H9 (cell line): ENCODE measurements at regions not wholly inside any gene's neighbourhood (a gene's known extent, or its start where the extent isn't known, plus 50 kb on each side); places are given as distances from the start of the nearest gene placed in this dataset.

ENCODE experiments used
- DNase-seq: peaks from one replicate; pipeline ENCODE4 v3.0.0-alpha.2; 2017
- H2AFZ ChIP-seq: one replicate; pipeline ENCODE4 v1.6.1; 2013; ENCODE audit warnings: mild to moderate bottlenecking, low read length, control low read depth, moderate library complexity
- H2AK5ac ChIP-seq: 2 replicates; pipeline ENCODE4 v1.6.1; 2013; ENCODE audit warnings: low read length, control low read depth, mixed read lengths; ENCODE audit not compliant: insufficient read length
- H2BK120ac ChIP-seq: one replicate; pipeline ENCODE4 v1.6.1; 2013; ENCODE audit warnings: low read depth, mild to moderate bottlenecking, low read length, control low read depth, inconsistent platforms; ENCODE audit not compliant: poor library complexity, severe bottlenecking
- H2BK12ac ChIP-seq: 2 replicates; pipeline ENCODE4 v1.6.1; 2013; ENCODE audit warnings: low read length, control low read depth, mixed read lengths, low read depth; ENCODE audit not compliant: insufficient read length
- H2BK15ac ChIP-seq: 2 replicates; pipeline ENCODE4 v1.6.1; 2013; ENCODE audit warnings: low read depth, low read length, control low read depth
- H2BK20ac ChIP-seq: one replicate; pipeline ENCODE4 v1.6.1; 2013; ENCODE audit warnings: low read depth, mild to moderate bottlenecking, low read length, control low read depth, inconsistent platforms; ENCODE audit not compliant: poor library complexity, severe bottlenecking
- H2BK5ac ChIP-seq: 2 replicates; pipeline ENCODE4 v1.6.1; 2013; ENCODE audit warnings: low read length, control low read depth, mixed read lengths; ENCODE audit not compliant: insufficient read length
- H3K14ac ChIP-seq: 2 replicates; pipeline ENCODE4 v1.6.1; 2013; ENCODE audit warnings: low read length, control low read depth; ENCODE audit not compliant: insufficient read depth
- H3K18ac ChIP-seq: 2 replicates; pipeline ENCODE4 v1.6.1; 2013; ENCODE audit warnings: low read depth, mild to moderate bottlenecking, mixed read lengths, low read length, control low read depth; ENCODE audit not compliant: insufficient read length
- H3K23ac ChIP-seq: 2 replicates; pipeline ENCODE4 v1.6.1; 2013; ENCODE audit warnings: low read length, control low read depth, mixed read lengths, low read depth; ENCODE audit not compliant: insufficient read length
- H3K23me2 ChIP-seq: 2 replicates; pipeline ENCODE4 v1.6.1; 2013; ENCODE audit warnings: low read depth, mild to moderate bottlenecking, mixed read lengths, low read length, control low read depth; ENCODE audit not compliant: insufficient read length, poor library complexity, severe bottlenecking
- H3K27ac ChIP-seq: 2 replicates; pipeline ENCODE4 v1.5.1; 2013; ENCODE audit warnings: low read length, control low read depth, mixed read lengths, low read depth; ENCODE audit not compliant: insufficient read length
- H3K27me3 ChIP-seq: 2 replicates; pipeline ENCODE4 v1.6.1; 2013; ENCODE audit warnings: low read length, control low read depth, inconsistent platforms; ENCODE audit not compliant: insufficient read depth
- H3K4ac ChIP-seq: 2 replicates; pipeline ENCODE4 v1.6.1; 2013; ENCODE audit warnings: low read depth, mild to moderate bottlenecking, control low read depth, inconsistent platforms, low read length, moderate library complexity
- H3K4me1 ChIP-seq: 2 replicates; pipeline ENCODE4 v1.6.1; 2013; ENCODE audit warnings: low read length, control low read depth, inconsistent platforms; ENCODE audit not compliant: insufficient read depth
- H3K4me2 ChIP-seq: 2 replicates; pipeline ENCODE4 v1.6.1; 2013; ENCODE audit warnings: low read length, control low read depth, mixed read lengths; ENCODE audit not compliant: insufficient read length, insufficient read depth
- H3K56ac ChIP-seq: 2 replicates; pipeline ENCODE4 v1.6.1; 2013; ENCODE audit warnings: low read depth, mild to moderate bottlenecking, mixed read lengths, low read length, control low read depth; ENCODE audit not compliant: insufficient read length
- H3K79me1 ChIP-seq: 2 replicates; pipeline ENCODE4 v1.6.1; 2013; ENCODE audit warnings: low read depth, mild to moderate bottlenecking, moderate library complexity, low read length, control low read depth, inconsistent platforms; ENCODE audit not compliant: insufficient read depth, poor library complexity, severe bottlenecking
- H3K79me2 ChIP-seq: 2 replicates; pipeline ENCODE4 v1.6.1; 2013; ENCODE audit warnings: low read length, control low read depth, inconsistent platforms; ENCODE audit not compliant: insufficient read depth
- H3K9ac ChIP-seq: 2 replicates; pipeline ENCODE4 v1.6.1; 2013; ENCODE audit warnings: low read length, control low read depth, mixed read lengths; ENCODE audit not compliant: insufficient read length; ENCODE audit errors: extremely low read depth
- H3K9me3 ChIP-seq: one replicate; pipeline ENCODE4 v1.6.1; 2013; ENCODE audit warnings: low read depth, low read length, inconsistent platforms; ENCODE audit not compliant: control insufficient read depth
- H3T11ph ChIP-seq: one replicate; pipeline ENCODE4 v1.6.1; 2013; ENCODE audit warnings: mild to moderate bottlenecking, low read length, control low read depth, inconsistent platforms
- H4K20me1 ChIP-seq: one replicate; pipeline ENCODE4 v1.6.1; 2013; ENCODE audit not compliant: control insufficient read depth, insufficient read length, insufficient read depth
- H4K5ac ChIP-seq: 2 replicates; pipeline ENCODE4 v1.6.1; 2013; ENCODE audit warnings: low read depth, mild to moderate bottlenecking, mixed read lengths, low read length, control low read depth; ENCODE audit not compliant: insufficient read length
- H4K8ac ChIP-seq: replicated peaks from 2 replicates; pipeline ENCODE4 v1.6.1; 2013; ENCODE audit warnings: low read length, control low read depth, mixed read lengths, low read depth; ENCODE audit not compliant: insufficient read length
- H4K91ac ChIP-seq: 2 replicates; pipeline ENCODE4 v1.6.1; 2013; ENCODE audit warnings: low read depth, mild to moderate bottlenecking, moderate library complexity, mixed read lengths, low read length, control low read depth; ENCODE audit not compliant: insufficient read length
- H3K27ac Mint-ChIP-seq, 3 experiments: 2 replicates in 2 of 3; 3 replicates in 1 of 3; pipeline ENCODE4 v1.8.0; 2020 to 2021; ENCODE audit warnings: mixed read lengths in 3 of 3, mild to moderate bottlenecking in 1 of 3, moderate library complexity in 1 of 3
- H3K27me3 Mint-ChIP-seq: 2 replicates; pipeline ENCODE4 v1.8.0; 2021; ENCODE audit warnings: low read depth, mild to moderate bottlenecking, moderate library complexity, mixed read lengths
- H3K36me3 Mint-ChIP-seq, 3 experiments: 2 replicates in 2 of 3; 3 replicates in 1 of 3; pipeline ENCODE4 v1.8.0; 2020 to 2021; ENCODE audit warnings: low read depth in 3 of 3, mixed read lengths in 3 of 3; ENCODE audit not compliant: insufficient read depth in 1 of 3
- H3K4me1 Mint-ChIP-seq, 2 experiments: 2 replicates each; pipeline ENCODE4 v1.8.0; 2020; ENCODE audit warnings: mixed read lengths in 2 of 2
- H3K4me3 Mint-ChIP-seq, 2 experiments: 2 replicates in 1 of 2; 3 replicates in 1 of 2; pipeline ENCODE4 v1.8.0; 2020 to 2021; ENCODE audit warnings: mild to moderate bottlenecking in 2 of 2, mixed read lengths in 2 of 2, moderate library complexity in 1 of 2
- H3K9me3 Mint-ChIP-seq, 2 experiments: 2 replicates in 1 of 2; 3 replicates in 1 of 2; pipeline ENCODE4 v1.8.0; 2020; ENCODE audit warnings: mild to moderate bottlenecking in 2 of 2, mixed read lengths in 2 of 2, moderate library complexity in 1 of 2
- TF ChIP-seq, protein P1 (sequence below): fragments of 200-600 bp; sonication (generic); conservative IDR thresholded peaks from 3 replicates; pipeline ENCODE4 v1.8.0; 2021; ENCODE audit warnings: antibody characterized with exemption, mild to moderate bottlenecking

DNA sequence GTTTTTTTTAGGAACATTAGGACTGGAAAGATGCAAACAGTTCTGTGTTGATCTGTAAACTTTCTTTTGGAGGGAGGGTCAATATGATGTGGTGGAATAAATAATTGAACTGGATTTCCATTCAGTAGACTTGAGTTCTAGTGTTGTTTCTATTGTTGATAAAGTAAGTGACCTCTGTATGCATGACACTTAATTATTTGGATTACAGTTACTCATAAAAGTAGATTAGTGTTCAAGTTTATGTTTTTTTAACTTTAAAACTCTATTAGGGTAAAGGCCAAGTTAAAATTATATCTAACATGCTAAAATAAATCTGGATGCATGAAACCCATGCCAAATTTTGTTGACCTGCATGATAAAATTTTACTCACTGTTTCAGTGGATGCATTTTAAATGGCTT, 85.4 kb upstream of the NR3C2 start:
- Mint-ChIP-seq H3K4me3 (no peak overlapping the region), H3K36me3 (peaks cover 0 to 6% (median 4%) of the 10 kb centered on the region in 3 experiments; a peak in 3 of 7 replicates), H3K4me1 (no peaks in the 10 kb centered on the region), H3K27ac (no peak overlapping the region), H3K9me3 (peaks cover 5 to 18% of the 10 kb centered on the region in 2 experiments; a peak in 4 of 5 replicates), H3K27me3 (no peaks in the 10 kb centered on the region)
- no peak overlapping the region for H4K8ac ChIP-seq
- no peak overlapping the region for H3T11ph ChIP-seq
- TF ChIP-seq, protein P1, sequence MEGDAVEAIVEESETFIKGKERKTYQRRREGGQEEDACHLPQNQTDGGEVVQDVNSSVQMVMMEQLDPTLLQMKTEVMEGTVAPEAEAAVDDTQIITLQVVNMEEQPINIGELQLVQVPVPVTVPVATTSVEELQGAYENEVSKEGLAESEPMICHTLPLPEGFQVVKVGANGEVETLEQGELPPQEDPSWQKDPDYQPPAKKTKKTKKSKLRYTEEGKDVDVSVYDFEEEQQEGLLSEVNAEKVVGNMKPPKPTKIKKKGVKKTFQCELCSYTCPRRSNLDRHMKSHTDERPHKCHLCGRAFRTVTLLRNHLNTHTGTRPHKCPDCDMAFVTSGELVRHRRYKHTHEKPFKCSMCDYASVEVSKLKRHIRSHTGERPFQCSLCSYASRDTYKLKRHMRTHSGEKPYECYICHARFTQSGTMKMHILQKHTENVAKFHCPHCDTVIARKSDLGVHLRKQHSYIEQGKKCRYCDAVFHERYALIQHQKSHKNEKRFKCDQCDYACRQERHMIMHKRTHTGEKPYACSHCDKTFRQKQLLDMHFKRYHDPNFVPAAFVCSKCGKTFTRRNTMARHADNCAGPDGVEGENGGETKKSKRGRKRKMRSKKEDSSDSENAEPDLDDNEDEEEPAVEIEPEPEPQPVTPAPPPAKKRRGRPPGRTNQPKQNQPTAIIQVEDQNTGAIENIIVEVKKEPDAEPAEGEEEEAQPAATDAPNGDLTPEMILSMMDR = no peak
- H3K4me2 ChIP-seq = no peak overlapping the region
- no peak overlapping the region for H4K91ac ChIP-seq
- no peaks in the 10 kb centered on the region for H3K79me2 ChIP-seq
- H3K27ac ChIP-seq = no peak overlapping the region
- H2BK20ac ChIP-seq = no peak overlapping the region
- no peaks in the 10 kb centered on the region for H3K79me1 ChIP-seq
- H3K56ac ChIP-seq = no peak overlapping the region
- no peak overlapping the region for H3K14ac ChIP-seq
- H2BK120ac ChIP-seq = no peak overlapping the region
- no peaks in the 10 kb centered on the region for H3K27me3 ChIP-seq
- no peak overlapping the region for H2BK15ac ChIP-seq
- H3K4ac ChIP-seq = no peak overlapping the region
- no peak for DNase-seq
- no peak overlapping the region for H3K18ac ChIP-seq
- no peak overlapping the region for H3K9ac ChIP-seq
- no peak overlapping the region for H2AFZ ChIP-seq
- H3K23ac ChIP-seq = no peak overlapping the region
- no peaks in the 10 kb centered on the region for H3K9me3 ChIP-seq
- H3K4me1 ChIP-seq = no peaks in the 10 kb centered on the region
- H4K20me1 ChIP-seq = no peaks in the 10 kb centered on the region
- H2AK5ac ChIP-seq = no peak overlapping the region
- H2BK5ac ChIP-seq = no peak overlapping the region
- H2BK12ac ChIP-seq = no peak overlapping the region
- H4K5ac ChIP-seq = no peak overlapping the region
- no peaks in the 10 kb centered on the region for H3K23me2 ChIP-seq
